ENCODE measurements at regions not wholly inside any gene's neighbourhood (a gene's known extent, or its start where the extent isn't known, plus 50 kb on each side); places are given as distances from the start of the nearest gene placed in this dataset.
"Not testable (repeated sequence)": the region's sequence is repeated elsewhere in the genome, so short reads cannot be mapped to it uniquely, and the experiment has no call there.

GRCh38 chr1:14142397-14143100, 442.6 kb downstream of the PRDM2 start:
- H3K27ac ChIP-seq (ENCODE audit: low read depth, low read length): no peak overlapping the region
- no peaks in the 10 kb centered on the region for H3K36me3 ChIP-seq (ENCODE audit: insufficient read depth, low read length)
- H3K9me3 ChIP-seq (ENCODE audit: low read length): no peaks in the 10 kb centered on the region
- no peak overlapping the region for H3K9ac ChIP-seq (ENCODE audit: low read length)
- H3K27me3 ChIP-seq (ENCODE audit: control insufficient read depth in 1 of 2, insufficient read depth in 2 of 2, low read length in 2 of 2): no peaks in the 10 kb centered on the region
- peaks cover 21% of the 10 kb centered on the region for H3K4me1 ChIP-seq (ENCODE audit: insufficient read depth, low read length)
- no peak overlapping the region for H3K4me3 ChIP-seq (ENCODE audit: low read depth in 1 of 2, low read length in 2 of 2)

DNA sequence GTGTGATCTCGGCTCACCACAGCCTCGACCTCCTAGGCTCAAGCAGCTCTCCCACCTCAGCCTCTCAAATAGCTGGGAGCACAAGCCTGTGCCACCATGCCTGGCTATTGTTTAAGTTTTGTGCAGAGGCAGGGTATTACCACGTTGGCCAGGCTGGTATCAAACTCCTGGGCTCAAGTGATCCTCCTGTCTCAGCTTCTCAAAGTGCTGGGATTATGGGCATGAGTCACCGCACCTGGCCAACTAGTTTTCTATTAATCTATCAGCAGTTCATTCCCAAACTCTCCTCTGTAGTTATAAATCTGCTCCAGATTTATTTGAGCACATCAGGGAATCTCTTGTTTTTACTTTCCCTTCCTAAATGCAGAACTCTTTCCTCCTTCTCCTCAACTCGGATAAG, 443.8 kb downstream of the PRDM2 start:
- Histone ChIP-seq H3K4me3 (ENCODE audit: low read depth in 1 of 2, low read length in 2 of 2) (no peak overlapping the region), H3K36me3 (ENCODE audit: insufficient read depth, low read length) (no peaks in the 10 kb centered on the region), H3K4me1 (ENCODE audit: insufficient read depth, low read length) (peaks cover 21% of the 10 kb centered on the region), H3K9ac (ENCODE audit: low read length) (no peak overlapping the region), H3K9me3 (ENCODE audit: low read length) (no peaks in the 10 kb centered on the region), H3K27me3 (ENCODE audit: control insufficient read depth in 1 of 2, insufficient read depth in 2 of 2, low read length in 2 of 2) (no peaks in the 10 kb centered on the region), H3K27ac (ENCODE audit: low read depth, low read length) (no peak overlapping the region)

DNA sequence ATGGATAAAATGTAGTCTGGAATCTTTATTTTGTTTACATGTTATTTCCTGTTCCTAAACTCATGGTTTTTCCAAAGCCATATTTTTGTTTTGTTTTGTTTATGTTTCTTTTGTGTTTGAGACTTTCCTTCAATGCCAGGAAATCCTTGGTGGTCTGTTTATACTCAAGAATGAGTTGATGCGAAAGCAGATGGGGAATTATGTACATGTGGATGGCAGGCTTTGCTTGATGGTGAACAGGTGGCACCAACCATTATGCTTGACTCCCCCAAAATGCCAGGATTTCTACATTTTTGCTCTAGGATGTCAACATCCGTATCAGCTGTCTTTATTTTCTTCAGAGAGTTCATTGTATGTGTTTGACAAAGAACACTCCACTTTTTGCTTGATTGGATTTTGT, 448.5 kb downstream of the PRDM2 start:
- no peaks in the 10 kb centered on the region for H3K36me3 ChIP-seq (ENCODE audit: insufficient read depth, low read length)
- no peaks in the 10 kb centered on the region for H3K4me1 ChIP-seq (ENCODE audit: insufficient read depth, low read length)
- H3K9ac ChIP-seq (ENCODE audit: low read length): no peak overlapping the region
- no peaks in the 10 kb centered on the region for H3K27me3 ChIP-seq (ENCODE audit: control insufficient read depth in 1 of 2, insufficient read depth in 2 of 2, low read length in 2 of 2)
- H3K9me3 ChIP-seq (ENCODE audit: low read length): no peaks in the 10 kb centered on the region
- H3K27ac ChIP-seq (ENCODE audit: low read depth, low read length): no peak overlapping the region
- no peak overlapping the region for H3K4me3 ChIP-seq (ENCODE audit: low read depth in 1 of 2, low read length in 2 of 2)

GRCh38 chr1:14149431-14149830, 449.1 kb upstream of the KAZN start:
- no peaks in the 10 kb centered on the region for H3K27me3 ChIP-seq (ENCODE audit: control insufficient read depth in 1 of 2, insufficient read depth in 2 of 2, low read length in 2 of 2)
- H3K9ac ChIP-seq (ENCODE audit: low read length): no peak overlapping the region
- no peak overlapping the region for H3K4me3 ChIP-seq (ENCODE audit: low read depth in 1 of 2, low read length in 2 of 2)
- no peaks in the 10 kb centered on the region for H3K36me3 ChIP-seq (ENCODE audit: insufficient read depth, low read length)
- no peak overlapping the region for H3K27ac ChIP-seq (ENCODE audit: low read depth, low read length)
- H3K9me3 ChIP-seq (ENCODE audit: low read length): no peaks in the 10 kb centered on the region
- no peaks in the 10 kb centered on the region for H3K4me1 ChIP-seq (ENCODE audit: insufficient read depth, low read length)

DNA sequence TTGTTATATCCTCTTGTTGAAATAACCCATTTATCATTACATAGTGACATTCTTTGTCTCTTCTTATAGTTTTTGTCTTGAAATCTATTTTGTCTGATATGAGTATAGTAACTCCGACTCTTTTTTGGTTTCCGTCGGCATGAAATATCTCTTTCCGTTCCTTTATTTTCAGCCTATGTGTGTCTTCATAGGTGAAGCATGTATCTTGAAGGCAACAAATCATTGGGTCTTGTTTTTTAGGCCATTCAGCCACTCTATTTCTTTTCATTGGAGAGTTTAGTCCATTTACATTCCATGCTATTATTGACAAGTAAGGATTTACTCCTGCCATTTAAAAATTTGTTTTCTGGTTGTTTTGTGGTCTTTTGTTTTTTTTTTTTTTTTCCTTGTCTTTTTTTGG, 441.9 kb upstream of the KAZN start:
- H3K27me3 ChIP-seq (ENCODE audit: control insufficient read depth in 1 of 2, insufficient read depth in 2 of 2, low read length in 2 of 2): no peaks in the 10 kb centered on the region
- no peaks in the 10 kb centered on the region for H3K9me3 ChIP-seq (ENCODE audit: low read length)
- no peak overlapping the region for H3K4me3 ChIP-seq (ENCODE audit: low read depth in 1 of 2, low read length in 2 of 2)
- no peak overlapping the region for H3K27ac ChIP-seq (ENCODE audit: low read depth, low read length)
- no peaks in the 10 kb centered on the region for H3K36me3 ChIP-seq (ENCODE audit: insufficient read depth, low read length)
- H3K4me1 ChIP-seq (ENCODE audit: insufficient read depth, low read length): no peaks in the 10 kb centered on the region
- no peak overlapping the region for H3K9ac ChIP-seq (ENCODE audit: low read length)

GRCh38 chr1:14160781-14161180, 437.7 kb upstream of the KAZN start:
- Histone ChIP-seq H3K27me3 (ENCODE audit: control insufficient read depth in 1 of 2, insufficient read depth in 2 of 2, low read length in 2 of 2) (no peaks in the 10 kb centered on the region), H3K4me1 (ENCODE audit: insufficient read depth, low read length) (no peaks in the 10 kb centered on the region), H3K36me3 (ENCODE audit: insufficient read depth, low read length) (no peaks in the 10 kb centered on the region), H3K9me3 (ENCODE audit: low read length) (no peaks in the 10 kb centered on the region), H3K9ac (ENCODE audit: low read length) (no peak overlapping the region), H3K27ac (ENCODE audit: low read depth, low read length) (no peak overlapping the region), H3K4me3 (ENCODE audit: low read depth in 1 of 2, low read length in 2 of 2) (no peak overlapping the region)

DNA sequence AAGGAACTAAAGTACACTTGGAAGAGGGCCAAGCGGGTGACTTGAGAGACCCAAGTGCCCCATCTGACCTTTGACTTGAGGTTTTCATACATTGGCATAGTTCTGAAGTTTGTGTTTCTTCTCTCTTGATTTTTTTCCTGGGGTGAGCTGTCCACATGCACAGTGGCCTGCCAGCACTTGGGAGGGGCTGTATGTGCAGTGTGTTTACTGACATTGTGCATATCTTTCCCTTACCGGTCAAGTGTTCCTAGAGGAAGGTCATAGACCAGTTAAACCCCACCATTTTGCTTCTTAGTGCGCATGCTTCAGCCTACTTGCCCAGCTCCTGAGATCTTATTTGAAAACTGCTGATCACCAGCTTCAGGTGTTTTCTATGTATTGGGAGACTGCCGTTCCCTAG, 435.2 kb upstream of the KAZN start:
- H3K4me3 ChIP-seq (ENCODE audit: low read depth in 1 of 2, low read length in 2 of 2): no peak overlapping the region
- H3K36me3 ChIP-seq (ENCODE audit: insufficient read depth, low read length): no peaks in the 10 kb centered on the region
- no peaks in the 10 kb centered on the region for H3K4me1 ChIP-seq (ENCODE audit: insufficient read depth, low read length)
- H3K9ac ChIP-seq (ENCODE audit: low read length): no peak overlapping the region
- no peaks in the 10 kb centered on the region for H3K27me3 ChIP-seq (ENCODE audit: control insufficient read depth in 1 of 2, insufficient read depth in 2 of 2, low read length in 2 of 2)
- H3K27ac ChIP-seq (ENCODE audit: low read depth, low read length): no peak overlapping the region
- no peaks in the 10 kb centered on the region for H3K9me3 ChIP-seq (ENCODE audit: low read length)

DNA sequence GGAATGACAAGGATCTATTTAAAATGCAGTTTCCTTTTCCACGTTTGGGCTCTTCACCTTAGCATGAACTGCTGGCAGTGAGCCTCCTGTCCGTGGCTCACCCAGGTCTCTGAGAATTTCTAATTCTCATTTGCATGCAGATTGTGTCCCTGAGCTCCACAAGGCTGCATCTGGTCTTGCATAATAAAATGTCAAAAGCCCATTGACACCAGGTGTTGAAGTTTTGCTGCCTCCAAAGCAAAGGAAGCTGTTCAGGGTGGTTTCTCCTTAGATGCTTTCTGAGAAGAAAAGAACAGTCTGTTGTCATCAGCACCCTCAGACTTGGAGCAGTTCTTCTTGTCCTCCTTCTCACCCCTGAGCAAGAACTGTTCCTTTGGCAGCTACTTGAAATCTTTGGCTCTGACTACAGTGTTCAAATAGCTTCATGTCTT, 433.1 kb upstream of the KAZN start:
- no peak overlapping the region for H3K27ac ChIP-seq (ENCODE audit: low read depth, low read length)
- H3K4me1 ChIP-seq (ENCODE audit: insufficient read depth, low read length): no peaks in the 10 kb centered on the region
- H3K9me3 ChIP-seq (ENCODE audit: low read length): no peaks in the 10 kb centered on the region
- H3K4me3 ChIP-seq (ENCODE audit: low read depth in 1 of 2, low read length in 2 of 2): no peak overlapping the region
- H3K27me3 ChIP-seq (ENCODE audit: control insufficient read depth in 1 of 2, insufficient read depth in 2 of 2, low read length in 2 of 2): no peaks in the 10 kb centered on the region
- H3K9ac ChIP-seq (ENCODE audit: low read length): no peak overlapping the region
- no peaks in the 10 kb centered on the region for H3K36me3 ChIP-seq (ENCODE audit: insufficient read depth, low read length)

DNA sequence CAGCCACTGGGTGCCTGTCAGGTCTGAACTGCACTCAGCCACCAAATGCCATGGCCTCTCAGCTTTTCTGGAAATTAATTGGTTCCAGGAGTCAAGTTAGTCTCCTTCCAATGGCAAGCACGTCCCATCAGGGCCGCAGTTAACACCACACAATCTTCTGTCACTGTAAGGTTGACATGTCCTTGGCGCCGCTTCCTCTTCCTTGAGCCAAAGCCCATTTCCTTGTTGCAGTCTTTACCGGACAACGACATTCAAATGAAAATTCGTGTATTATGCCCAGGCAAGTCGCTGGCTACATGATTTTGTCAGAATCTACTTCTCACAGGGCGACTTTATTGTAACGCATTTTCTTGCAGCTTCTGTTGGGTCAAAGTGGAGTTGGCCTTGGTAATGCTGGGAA, 430.6 kb upstream of the KAZN start:
- H3K36me3 ChIP-seq (ENCODE audit: insufficient read depth, low read length): no peaks in the 10 kb centered on the region
- H3K9ac ChIP-seq (ENCODE audit: low read length): no peak overlapping the region
- H3K4me3 ChIP-seq (ENCODE audit: low read depth in 1 of 2, low read length in 2 of 2): no peak overlapping the region
- no peak overlapping the region for H3K27ac ChIP-seq (ENCODE audit: low read depth, low read length)
- no peaks in the 10 kb centered on the region for H3K27me3 ChIP-seq (ENCODE audit: control insufficient read depth in 1 of 2, insufficient read depth in 2 of 2, low read length in 2 of 2)
- H3K9me3 ChIP-seq (ENCODE audit: low read length): no peaks in the 10 kb centered on the region
- no peaks in the 10 kb centered on the region for H3K4me1 ChIP-seq (ENCODE audit: insufficient read depth, low read length)

DNA sequence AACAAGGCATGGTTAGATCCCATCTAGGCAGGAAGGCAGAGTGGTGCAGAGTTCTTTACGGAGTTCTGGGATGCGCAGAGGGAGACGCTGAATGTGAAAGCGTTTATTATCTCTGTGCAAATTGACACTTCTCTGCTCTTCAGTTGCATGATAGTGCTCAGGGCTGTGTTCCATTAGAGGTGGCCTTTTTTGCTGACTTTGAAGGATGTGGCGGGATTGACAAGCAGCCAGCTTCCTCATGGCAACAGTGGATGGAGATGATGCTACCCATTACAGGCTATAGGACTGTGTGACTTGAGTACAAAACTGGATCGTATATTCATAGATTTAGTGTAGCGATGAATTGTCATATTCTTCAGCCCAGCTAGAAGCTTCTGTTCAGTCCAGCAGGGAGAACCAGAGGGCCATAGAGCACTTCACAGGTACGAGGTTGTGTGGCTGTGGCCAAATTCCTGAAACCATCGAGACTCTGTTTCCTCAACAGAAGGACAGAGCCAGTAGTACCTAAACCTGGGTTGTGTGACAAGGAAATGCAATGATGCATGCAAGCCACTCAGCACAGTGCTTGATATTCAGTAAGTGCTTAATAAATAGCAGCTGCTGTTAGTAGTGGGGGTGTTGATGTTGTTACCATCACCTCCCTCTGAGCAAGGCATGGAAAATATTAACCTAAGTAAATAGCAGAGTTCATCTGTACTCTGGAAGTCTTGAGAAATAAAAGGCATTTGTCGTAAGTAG, 430.0 kb upstream of the KAZN start:
- no peaks in the 10 kb centered on the region for H3K9me3 ChIP-seq (ENCODE audit: low read length)
- no peaks in the 10 kb centered on the region for H3K4me1 ChIP-seq (ENCODE audit: insufficient read depth, low read length)
- H3K27me3 ChIP-seq (ENCODE audit: control insufficient read depth in 1 of 2, insufficient read depth in 2 of 2, low read length in 2 of 2): no peaks in the 10 kb centered on the region
- H3K4me3 ChIP-seq (ENCODE audit: low read depth in 1 of 2, low read length in 2 of 2): no peak overlapping the region
- no peak overlapping the region for H3K27ac ChIP-seq (ENCODE audit: low read depth, low read length)
- no peak overlapping the region for H3K9ac ChIP-seq (ENCODE audit: low read length)
- H3K36me3 ChIP-seq (ENCODE audit: insufficient read depth, low read length): no peaks in the 10 kb centered on the region

GRCh38 chr1:14173598-14173997, 424.9 kb upstream of the KAZN start:
- no peaks in the 10 kb centered on the region for H3K36me3 ChIP-seq (ENCODE audit: insufficient read depth, low read length)
- no peak overlapping the region for H3K27ac ChIP-seq (ENCODE audit: low read depth, low read length)
- no peak overlapping the region for H3K4me3 ChIP-seq (ENCODE audit: low read depth in 1 of 2, low read length in 2 of 2)
- no peak overlapping the region for H3K9ac ChIP-seq (ENCODE audit: low read length)
- no peaks in the 10 kb centered on the region for H3K9me3 ChIP-seq (ENCODE audit: low read length)
- H3K4me1 ChIP-seq (ENCODE audit: insufficient read depth, low read length): no peaks in the 10 kb centered on the region
- H3K27me3 ChIP-seq (ENCODE audit: control insufficient read depth in 1 of 2, insufficient read depth in 2 of 2, low read length in 2 of 2): no peaks in the 10 kb centered on the region

- not testable (repeated sequence) for H3K36me3 ChIP-seq (ENCODE audit: insufficient read depth, low read length); H3K4me1 ChIP-seq (ENCODE audit: insufficient read depth, low read length); H3K4me3 ChIP-seq (ENCODE audit: low read depth in 1 of 2, low read length in 2 of 2); H3K9ac ChIP-seq (ENCODE audit: low read length); H3K9me3 ChIP-seq (ENCODE audit: low read length); H3K27ac ChIP-seq (ENCODE audit: low read depth, low read length); H3K27me3 ChIP-seq (ENCODE audit: control insufficient read depth in 1 of 2, insufficient read depth in 2 of 2, low read length in 2 of 2)
Measured at GRCh38 chr1:14177866-14178265, 420.6 kb upstream of the KAZN start.
